GM03348 (cell line): ENCODE measurements at regions not wholly inside any gene's neighbourhood (a gene's known extent, or its start where the extent isn't known, plus 50 kb on each side); places are given as distances from the start of the nearest gene placed in this dataset.
A peak's percentile ranks its signal among the peaks of the same experiment; 100 is the strongest.

Experiments
- DNase-seq: peaks from one replicate; pipeline ENCODE4 v3.0.0; 2012; ENCODE audit warnings: low spot score

DNA sequence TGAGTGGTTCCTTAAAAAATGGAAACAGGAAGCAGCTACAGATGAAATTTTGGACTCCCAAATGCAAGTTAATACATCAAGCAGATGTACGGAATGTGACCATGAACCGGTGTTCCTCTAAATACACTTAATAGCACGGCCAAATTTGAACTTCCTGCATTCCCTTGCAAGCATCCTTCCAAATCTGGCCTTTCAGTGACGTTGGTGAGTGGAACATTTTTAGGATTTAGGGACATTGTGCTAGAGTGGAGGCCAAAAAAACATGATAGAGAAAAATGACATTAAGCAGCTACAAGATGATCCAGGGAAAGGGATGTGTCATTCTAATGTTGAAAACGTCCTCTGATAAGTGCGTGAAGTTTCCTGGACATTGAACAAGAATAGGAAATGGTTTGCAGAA lies 62.1 kb downstream of the CTAGE1 start:
- no peak for DNase-seq

DNA sequence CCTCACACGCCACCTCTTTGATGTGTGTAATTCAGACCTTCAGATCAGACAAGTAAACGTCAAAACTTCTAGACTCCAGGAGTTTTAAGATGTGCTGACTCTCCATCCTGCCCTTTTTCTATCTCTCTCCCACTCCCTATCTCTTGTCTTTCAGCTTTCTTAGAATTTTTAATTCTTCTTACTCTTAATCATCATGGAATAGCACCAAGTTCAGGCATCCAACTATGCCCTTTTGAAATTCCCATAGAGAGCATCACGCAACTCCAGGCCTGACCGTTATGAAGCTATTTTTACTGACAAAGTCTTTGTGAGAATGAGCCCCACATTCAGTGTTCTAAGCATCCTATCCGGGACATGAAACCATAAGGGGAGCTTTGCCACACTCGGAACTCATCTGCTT lies 62.6 kb downstream of the CTAGE1 start:
- no peak for DNase-seq

DNA sequence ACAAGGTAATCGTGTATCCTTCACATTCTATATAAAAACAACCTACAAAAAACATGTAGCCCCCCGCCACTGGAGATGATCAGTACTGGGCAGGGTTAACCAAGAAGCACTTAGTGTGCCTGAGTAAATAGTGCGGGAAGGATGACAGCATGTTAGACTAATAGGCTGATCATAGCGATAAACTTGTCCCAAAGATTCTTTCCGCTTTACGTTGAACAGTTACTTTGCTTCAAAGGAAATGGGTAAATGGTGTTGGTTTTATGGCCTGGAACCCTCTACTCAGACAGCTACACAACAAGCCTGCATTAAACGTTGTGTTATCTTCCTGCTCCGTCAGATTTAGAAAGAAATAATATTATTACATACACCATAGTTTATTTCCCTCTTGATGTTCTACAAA lies 67.7 kb downstream of the CTAGE1 start:
- no peak for DNase-seq

DNA sequence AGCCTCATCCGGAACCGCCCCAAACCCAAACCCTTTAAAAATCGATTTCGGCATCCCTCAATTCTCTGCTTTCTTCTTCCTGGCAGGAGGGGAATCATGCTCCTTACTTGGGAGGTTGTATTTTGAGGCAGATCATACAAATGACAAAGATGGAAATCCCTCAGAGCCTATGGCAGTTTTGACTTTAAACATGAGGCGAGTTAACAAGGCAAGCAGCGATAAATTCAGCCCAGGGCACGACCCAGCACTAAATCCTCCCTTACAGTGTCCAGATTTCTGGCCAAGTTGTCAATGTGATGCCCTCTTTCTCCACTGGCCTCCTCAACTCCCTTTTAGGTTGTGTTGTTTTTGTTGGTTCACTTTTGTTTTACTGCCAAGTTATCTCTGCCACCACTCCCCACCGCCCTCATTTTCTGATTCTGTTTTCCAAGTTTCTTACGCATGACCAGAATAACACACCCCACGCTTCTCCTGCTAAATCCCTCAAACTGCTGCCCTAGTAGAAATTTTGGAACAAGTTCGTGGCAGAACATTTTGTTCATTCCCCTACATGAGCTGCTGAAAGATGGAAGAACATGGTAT lies 68.3 kb downstream of the CTAGE1 start:
- no peak for DNase-seq

DNA sequence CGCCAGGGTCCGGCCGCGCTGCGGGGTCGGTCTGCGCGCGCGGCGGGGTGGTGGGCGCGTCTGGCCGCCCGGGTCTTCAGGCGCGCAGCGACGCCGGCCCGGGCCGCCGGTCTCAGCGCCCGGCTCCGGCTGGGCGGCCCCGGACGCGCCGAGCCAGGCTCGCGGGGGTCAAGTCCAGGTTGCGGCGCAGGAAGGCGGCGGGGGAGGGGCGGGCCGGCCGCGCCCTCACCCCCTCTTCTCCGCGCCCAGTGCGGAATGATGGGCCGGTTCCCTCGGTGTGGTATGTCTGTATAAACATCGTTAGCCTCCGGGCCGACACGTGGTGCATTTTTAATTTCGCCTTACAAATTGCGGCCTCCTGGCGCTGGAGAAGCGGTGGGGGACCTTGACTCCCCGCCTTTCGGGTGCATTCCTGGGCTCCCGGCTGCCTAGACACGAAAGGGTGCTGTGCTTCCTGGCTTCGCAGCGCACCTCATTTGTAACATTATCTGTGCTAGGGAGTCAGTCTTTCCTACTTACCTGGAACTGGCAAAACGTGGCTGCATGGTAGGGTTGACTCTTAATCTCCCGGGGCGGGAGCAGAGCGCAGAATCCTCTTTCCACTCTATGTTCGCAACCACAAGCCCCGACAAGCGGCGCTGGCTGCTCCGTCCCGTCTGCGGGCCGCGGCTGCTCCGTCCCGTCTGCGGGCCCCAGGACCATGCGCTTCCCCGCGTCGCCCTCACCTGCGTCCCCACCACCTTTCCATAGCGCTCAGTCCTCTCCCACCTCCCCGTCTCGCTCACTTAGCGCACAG lies 69.0 kb downstream of the CTAGE1 start:
- peak; percentile 85 for DNase-seq

DNA sequence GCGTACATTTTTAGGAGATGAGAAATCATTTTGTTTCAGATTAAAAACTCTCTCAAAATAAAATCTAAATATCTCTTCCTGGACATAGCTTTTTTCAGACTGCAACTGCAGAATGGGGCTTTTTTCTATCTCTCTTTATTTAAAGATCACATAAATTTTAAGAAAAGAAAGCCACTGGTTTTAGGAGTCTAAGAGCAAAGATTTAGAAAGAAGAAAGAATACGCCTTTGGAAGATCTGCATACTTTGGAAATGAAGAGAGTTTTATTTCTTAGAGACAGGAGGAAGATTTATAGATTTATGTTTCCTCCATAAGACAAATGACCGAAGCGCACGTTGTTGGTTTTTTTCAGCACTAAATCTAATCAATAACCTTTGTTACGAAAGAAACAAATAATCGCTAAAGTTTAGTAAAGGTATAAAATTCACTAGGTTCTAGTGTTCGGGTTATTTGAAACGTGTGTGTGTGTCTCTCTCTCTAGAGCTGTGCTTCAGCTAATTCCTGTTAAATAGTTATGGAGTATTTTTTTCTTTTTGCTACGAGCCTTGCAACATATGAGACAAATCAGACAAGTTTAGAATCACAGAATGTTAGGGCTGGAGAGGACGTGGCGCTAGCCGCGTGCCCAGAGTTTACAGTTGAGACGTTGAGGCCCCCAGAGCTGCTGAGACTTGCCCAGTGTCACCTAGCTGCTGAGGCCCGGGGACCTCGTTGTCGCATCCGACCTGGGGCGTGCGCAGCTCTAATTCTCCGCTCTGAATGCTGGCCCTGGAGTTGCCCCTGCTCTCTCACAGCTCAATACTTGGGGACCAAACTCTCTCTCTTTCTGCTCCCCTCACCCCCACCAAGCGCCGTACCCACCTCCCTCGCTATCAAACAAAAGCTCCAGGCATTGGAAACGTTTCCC lies 69.9 kb downstream of the CTAGE1 start:
- DNase-seq = no peak

DNA sequence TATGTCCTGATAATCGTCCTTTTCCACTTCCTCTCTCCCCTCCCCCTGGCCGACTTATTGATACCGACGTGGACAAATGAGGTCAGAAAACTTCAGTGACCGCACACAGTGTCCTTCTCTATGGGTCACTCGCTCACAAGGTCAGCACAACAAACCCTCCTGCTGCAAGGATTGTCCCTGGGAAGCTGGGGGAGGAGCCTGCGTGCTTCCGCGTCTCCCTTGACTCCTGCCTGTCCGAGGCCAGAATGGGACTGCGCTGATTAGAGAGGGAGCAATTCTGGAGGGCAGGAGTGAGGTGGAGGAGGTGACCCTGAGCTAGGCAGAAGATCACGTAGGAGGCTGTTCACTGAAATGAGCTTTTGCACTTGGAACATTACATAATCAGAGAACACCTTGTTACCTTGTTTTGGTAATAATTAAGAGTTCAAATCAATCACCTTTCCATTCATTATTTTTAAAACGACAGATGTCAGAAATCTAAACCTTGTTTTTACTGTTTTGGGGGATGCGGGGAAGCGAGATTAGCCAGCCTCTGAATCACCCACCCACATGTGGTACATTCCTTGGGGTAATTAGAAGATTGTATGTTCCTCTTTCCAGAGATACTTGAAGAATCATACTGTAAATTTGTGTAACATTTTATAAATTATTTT lies 70.6 kb downstream of the CTAGE1 start:
- DNase-seq = peak; percentile 71

DNA sequence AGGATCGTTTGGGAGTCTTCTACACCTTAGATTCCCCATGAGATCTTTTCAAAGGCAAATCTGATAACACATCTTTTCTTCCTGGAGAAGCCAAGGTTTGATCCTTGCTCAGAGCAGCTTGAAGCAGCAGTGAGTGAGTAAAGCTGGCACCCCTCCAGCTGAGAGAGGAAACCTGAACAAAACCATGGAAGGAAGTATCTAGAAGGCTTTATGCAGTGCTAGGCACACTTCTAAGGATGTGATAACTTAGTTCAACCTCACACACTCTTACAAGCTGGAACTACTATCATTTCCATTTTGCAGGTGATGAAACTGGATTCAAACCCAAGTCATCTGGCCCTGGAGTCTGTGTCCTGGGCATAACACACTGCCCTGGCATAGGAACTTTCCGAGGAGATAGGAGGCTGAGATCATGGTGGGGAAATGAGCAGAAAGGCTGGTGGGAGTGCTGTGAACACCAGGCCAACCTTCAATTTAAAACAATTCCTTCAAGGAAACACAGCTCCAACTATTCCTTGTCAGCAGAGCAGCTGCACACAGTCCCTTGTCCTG lies 71.2 kb downstream of the CTAGE1 start:
- DNase-seq = peak; percentile 38

DNA sequence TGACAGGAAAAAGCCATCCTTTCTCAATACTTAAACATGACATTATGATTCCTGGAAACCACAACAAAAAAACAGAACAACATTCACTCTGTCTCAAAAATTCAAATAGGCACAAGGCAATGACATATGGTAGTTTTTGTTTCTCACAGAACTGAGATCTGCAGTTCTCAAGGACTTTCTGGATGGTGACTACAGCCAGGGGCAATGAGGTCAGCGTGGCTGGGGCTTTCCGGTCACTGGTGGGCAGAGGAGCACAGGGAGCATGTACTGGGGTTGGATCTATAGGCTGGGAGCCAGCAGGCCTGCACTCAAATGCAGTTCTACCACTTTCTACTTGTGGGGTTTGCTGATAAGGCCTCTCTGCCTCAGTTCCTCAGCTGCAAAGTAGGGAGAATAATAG lies 72.0 kb downstream of the CTAGE1 start:
- DNase-seq = no peak

DNA sequence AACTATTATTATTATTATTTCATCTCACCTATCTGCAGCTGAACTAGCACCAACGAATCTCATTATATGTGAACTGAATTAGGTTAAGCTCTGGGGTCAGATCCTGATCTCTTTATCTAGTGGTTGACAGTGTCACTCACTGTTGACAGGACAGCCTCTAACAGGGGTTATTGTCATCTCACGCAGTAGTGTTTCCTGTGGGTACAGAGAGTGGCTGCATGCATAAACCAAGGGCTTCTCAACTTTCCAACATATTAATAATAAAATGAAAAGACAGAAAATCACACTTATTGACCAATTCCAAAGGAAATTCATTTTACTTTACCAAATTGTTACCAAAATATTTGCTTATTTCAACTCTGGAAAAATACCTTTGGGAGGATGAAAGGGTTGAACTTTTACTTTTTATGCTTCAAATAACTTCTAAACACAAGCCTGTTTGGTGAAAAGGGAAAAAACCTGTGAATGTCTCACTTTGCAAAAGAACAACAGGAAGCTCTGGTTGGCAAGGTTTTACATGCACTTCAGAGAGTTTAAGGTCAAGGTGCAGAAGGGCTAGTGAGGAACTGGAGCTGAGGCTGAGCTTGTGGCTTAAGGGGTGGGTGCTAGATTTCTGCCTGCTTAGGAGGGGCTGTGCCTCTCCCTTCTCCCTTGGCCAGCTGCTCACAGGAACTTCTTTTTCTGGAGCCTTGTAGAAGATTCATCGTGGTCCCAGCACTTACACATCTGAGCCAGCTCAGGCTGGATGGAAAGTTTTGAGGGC lies 72.6 kb downstream of the CTAGE1 start:
- DNase-seq = no peak

DNA sequence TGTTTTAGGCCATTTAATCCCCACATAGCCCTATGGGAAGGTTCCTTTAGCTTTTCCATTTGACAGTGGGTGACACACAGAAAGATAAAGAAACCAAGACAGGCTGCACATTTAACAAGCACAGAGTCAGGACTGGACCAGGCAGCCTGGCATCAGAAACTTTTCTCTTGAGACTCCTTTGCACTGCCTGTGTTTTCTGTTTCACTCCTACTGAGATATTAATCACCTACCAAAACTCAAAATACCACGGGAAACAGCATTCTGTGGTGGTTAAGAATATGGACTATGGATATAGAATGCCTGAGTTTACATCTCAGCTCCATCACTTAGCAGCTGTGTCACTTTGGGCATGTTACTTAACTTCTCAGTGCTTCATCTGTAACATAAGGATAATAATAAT lies 73.3 kb downstream of the CTAGE1 start:
- DNase-seq = no peak

DNA sequence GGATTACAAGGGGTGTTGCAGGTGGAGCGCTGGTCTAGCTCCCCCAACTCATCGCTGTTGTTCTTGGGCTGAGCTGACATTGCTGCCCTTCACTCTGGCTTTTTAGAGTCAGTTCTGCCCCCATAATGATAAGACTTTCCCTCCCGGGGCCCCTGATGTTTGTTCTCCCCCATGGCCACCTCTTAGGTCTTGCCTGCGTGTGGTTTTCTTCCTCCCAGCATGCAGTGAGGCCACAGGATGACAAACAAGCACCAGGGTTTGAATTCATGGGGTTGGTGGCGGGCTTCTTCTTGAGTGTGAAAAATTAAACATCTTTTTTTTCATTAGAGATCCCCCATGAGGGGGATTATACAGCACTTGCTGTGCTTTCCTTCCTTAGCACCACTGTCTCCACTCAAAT lies 74.1 kb downstream of the CTAGE1 start:
- DNase-seq = no peak

DNA sequence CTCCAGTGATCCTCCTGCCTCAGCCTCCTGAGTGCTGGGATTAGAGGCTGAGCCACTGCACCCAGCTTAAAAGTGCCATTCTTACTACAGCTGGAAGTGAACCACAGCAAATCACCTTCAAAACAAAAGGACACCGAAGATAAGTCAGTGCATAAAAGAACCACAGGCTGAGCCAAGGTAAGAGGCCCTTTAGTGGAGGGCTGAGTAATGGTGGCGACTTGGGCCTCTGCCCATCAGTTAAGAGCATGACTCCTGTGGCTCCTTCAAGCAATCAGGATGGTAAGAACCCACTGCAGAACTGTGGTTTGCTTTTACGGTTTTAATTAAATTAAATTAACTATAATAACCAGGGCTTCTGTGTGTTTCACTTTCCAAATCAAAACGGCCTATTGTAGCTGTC lies 75.1 kb downstream of the CTAGE1 start:
- DNase-seq = peak; percentile 55

DNA sequence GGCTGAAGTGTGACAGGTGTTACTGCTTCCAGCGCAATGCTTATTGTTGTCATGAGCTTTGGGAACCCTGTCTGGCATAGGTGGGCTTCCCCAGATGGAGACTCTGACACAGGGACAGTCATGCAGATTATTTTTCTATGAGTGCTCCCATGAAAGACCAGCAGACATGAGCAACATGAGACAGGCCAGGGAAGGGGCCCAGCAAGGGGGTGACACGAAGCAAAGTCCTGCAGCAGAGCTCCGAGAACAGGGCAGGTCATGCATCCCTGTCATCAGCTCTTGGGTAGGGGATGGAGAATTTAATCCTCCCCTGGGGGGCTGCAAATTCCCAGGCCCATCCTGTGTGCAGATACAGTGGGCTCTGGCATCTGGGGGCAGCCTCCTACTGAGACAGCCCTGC lies 77.4 kb downstream of the CTAGE1 start:
- no peak for DNase-seq

DNA sequence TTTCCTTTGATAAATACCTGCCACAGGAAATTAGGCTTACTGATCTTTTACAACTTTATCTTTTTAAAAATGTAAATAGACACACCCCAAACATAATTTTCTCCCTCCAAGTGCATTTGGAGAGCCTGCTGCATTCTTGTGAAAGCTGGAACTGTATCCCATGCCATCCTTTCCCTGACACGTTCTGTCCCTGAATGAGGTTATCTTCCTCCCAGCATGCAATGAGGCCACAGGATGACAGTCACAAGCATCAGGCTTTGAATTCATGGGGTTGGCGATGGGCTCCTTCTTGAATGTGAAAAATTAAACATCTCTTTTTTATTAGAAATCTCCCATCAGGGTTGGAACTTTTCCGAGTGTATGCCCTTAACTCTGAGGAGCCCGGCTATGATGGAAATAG lies 77.8 kb downstream of the CTAGE1 start:
- DNase-seq = no peak

DNA sequence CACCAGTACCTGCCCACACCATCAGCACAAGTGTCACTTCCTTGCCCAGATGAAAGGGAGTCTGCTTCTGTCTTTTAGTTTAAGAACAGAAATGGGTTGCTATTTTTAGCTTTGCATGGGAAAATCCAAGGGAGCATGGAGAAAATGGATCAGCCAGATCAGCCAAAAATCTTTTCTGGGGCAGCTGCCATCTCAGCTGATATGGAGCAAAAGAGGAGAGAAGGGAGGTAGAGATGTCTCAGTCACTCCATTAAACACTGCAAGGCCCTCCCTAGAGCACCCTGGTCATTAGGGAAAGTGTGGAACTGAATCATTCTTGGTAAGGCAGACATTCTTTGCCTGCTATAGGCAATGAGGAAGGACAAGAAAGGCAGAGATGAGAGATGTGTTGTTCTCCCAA lies 79.9 kb downstream of the CTAGE1 start:
- no peak for DNase-seq

DNA sequence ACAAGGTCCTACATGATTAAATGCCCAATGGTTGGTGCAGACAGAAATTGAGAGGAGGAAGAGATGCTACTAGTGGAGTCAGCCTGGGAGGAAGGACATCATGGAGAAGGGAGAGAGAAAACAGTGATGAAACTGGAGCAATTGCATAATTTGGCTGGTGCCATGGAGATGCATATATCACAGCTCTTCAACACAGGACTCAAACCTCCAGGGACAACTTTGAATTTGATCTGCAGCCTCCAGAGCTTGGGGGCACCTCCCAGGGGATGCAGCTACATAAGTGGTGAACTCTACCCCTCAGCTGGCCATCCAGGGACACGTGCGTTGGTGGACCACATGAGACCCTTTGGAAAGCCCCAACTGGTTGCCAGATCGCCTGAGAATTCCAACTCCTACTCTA lies 80.4 kb downstream of the CTAGE1 start:
- DNase-seq = peak; percentile 37

DNA sequence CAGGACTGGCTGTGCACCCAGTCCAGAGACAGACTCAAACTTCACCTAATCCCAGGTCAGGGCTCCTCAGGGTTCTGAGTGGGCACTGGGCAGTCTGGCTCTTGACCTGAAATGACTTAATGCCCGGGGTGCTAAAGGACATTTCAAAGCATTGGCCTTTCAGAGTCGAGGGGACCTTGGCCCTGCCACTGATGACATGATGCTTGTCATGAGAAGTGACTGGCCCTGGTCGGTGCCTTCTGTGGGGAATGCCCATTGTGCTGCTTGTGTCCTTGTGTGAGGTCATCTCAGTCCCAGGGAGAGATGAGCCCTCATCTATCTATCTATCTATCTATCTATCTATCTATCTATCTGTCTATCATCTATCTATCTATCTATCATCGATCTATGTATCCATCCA lies 81.3 kb downstream of the CTAGE1 start:
- DNase-seq = no peak

DNA sequence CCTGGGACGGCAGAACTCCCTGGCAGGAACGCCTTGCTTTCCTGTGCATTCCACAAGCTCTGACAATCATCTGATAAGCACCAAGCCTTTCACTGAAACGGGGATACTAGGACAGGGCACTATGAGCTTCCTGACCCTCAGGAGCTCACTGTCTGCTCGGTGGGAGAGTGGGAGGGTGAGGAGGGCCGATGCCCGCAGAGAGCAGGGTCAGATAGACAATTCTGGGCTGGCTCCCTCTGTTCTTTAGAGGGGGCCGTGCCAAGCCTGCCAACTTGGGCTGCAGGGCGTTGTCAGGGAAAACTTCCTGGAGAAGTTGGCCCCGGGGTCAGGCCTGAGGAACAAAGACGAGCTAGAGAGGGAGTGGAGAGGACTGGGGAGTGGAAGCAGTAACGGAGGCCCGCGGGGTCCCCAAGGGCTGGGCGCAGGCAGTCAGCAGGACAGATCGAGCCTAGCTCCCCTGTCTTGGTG lies 82.0 kb downstream of the CTAGE1 start:
- DNase-seq = no peak

DNA sequence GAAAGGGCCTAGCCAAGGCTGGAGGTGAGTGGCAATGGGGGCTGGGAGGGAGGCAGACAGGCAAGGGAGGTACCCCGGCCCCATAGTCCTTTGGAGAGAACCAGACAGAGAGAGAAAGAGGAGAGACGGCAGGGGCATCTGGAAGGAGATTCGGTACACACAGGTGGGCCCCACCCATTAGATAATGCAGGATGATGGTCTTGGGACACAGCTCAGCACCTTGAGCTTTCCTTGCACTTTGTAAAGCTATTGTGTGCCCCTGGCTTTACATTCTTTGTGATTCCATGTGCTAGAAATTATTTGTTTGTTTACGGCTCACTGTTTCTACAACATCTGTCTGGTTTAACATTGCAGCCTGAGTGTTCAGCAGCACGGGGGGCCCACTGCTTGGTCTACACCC lies 83.1 kb downstream of the CTAGE1 start:
- no peak for DNase-seq

DNA sequence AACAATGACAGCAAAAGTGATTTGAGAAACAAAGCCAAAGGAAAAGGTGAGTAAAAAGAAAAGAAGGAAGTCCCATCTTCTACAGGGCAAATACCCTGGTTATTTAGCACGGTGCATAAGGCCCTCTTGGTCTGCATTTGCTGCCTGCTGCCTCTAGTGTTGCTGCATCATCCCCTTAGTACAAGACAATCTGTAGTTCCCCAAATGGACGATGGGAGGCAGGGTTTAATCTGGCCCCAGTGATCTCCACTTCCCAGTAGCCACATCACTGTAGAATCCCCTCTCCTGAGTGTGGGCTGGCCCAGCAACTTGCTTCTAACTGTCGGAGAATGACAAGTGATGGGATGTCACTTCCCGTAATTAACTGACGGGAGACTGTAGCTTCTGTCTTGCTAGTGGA lies 85.1 kb downstream of the CTAGE1 start:
- no peak for DNase-seq
